DMS79 treated with DMSO at 0.1 percent for 48 hours (cell line): ENCODE measurements at regions not wholly inside any gene's neighbourhood (a gene's known extent, or its start where the extent isn't known, plus 50 kb on each side); places are given as distances from the start of the nearest gene placed in this dataset.
A peak's percentile ranks its signal among the peaks of the same experiment; 100 is the strongest.

Source experiments
- DNase-seq: peaks from one replicate; lab custom pipeline; 2025; lab: John Stamatoyannopoulos, UW

GRCh38 chr7:108985037-108985436 lies 415.4 kb downstream of the DNAJB9 start:
- DNase-seq, result no peak

GRCh38 chr7:108989319-108989718 lies 419.6 kb downstream of the DNAJB9 start:
- DNase-seq, result no peak

- no peak for DNase-seq
Observed at GRCh38 chr7:108997480-108997879, 427.8 kb downstream of the DNAJB9 start.

- no peak for DNase-seq
Observed at GRCh38 chr7:109003742-109004141, 434.1 kb downstream of the DNAJB9 start.

GRCh38 chr7:109009636-109010035 lies 440.0 kb downstream of the DNAJB9 start:
- peak; percentile 5 for DNase-seq

- DNase-seq, result no peak
Observed at GRCh38 chr7:109020251-109020650, 450.6 kb downstream of the DNAJB9 start.

- no peak for DNase-seq
Observed at GRCh38 chr7:109021390-109021789, 451.7 kb downstream of the DNAJB9 start.

GRCh38 chr7:109029866-109030265 lies 460.2 kb downstream of the DNAJB9 start:
- DNase-seq, result no peak

GRCh38 chr7:109044691-109045090 lies 475.0 kb downstream of the DNAJB9 start:
- no peak for DNase-seq

GRCh38 chr7:109049366-109049765 lies 479.7 kb downstream of the DNAJB9 start:
- no peak for DNase-seq

GRCh38 chr7:109059089-109059488 lies 489.4 kb downstream of the DNAJB9 start:
- DNase-seq, result no peak

- no peak for DNase-seq
Observed at GRCh38 chr7:109062798-109063197, 493.1 kb downstream of the DNAJB9 start.

- no peak for DNase-seq
Observed at GRCh38 chr7:109073543-109073942, 503.9 kb downstream of the DNAJB9 start.

GRCh38 chr7:109076396-109076972 lies 506.8 kb downstream of the DNAJB9 start:
- DNase-seq, result no peak

- no peak for DNase-seq
Observed at GRCh38 chr7:109091042-109091441, 521.4 kb downstream of the DNAJB9 start.

- no peak for DNase-seq
Observed at GRCh38 chr7:109092268-109092667, 522.6 kb downstream of the DNAJB9 start.

- no peak for DNase-seq
Observed at GRCh38 chr7:109101332-109101731, 531.7 kb downstream of the DNAJB9 start.

- DNase-seq, result no peak
Observed at GRCh38 chr7:109109558-109109957, 539.9 kb downstream of the DNAJB9 start.

- DNase-seq, result no peak
Observed at GRCh38 chr7:109111086-109111485, 541.4 kb downstream of the DNAJB9 start.

GRCh38 chr7:109121599-109122300 lies 552.1 kb downstream of the DNAJB9 start:
- no peak for DNase-seq

GRCh38 chr7:109125001-109125400 lies 555.3 kb downstream of the DNAJB9 start:
- DNase-seq, result no peak

GRCh38 chr7:109126404-109127050 lies 556.9 kb downstream of the DNAJB9 start:
- DNase-seq, result no peak

GRCh38 chr7:109127145-109127544 lies 557.5 kb downstream of the DNAJB9 start:
- DNase-seq, result no peak
